Activated B cell treated with CpG ODN at 0.5 μM for 24 hours (primary cell): ENCODE measurements at regions not wholly inside any gene's neighbourhood (a gene's known extent, or its start where the extent isn't known, plus 50 kb on each side); places are given as distances from the start of the nearest gene placed in this dataset.

Experiments
- ATAC-seq: fragments of 200-7000 bp; cut with Tn5 transposase; one replicate; pipeline ENCODE4 v1.10.0; 2021; ENCODE audit warnings: low read depth, mild to moderate bottlenecking, moderate library complexity
- CTCF ChIA-PET: fragments of 350-600 bp; sonication (Branson Sonifier 250); formaldehyde crosslinking; loops from one replicate; lab custom pipeline; 2021; ENCODE audit warnings: antibody characterized with exemption; lab: Charles Lee
- POLR2A ChIA-PET: fragments of 350-600 bp; sonication (Branson Sonifier 250); formaldehyde crosslinking; loops from one replicate; lab custom pipeline; 2021; ENCODE audit warnings: antibody characterized with exemption; lab: Charles Lee
- DNase-seq: peaks from one replicate; pipeline ENCODE4 v3.0.0; 2022
- H3K27ac Mint-ChIP-seq: one replicate; pipeline ENCODE4 v1.8.0; 2020; ENCODE audit warnings: mixed read lengths
- H3K27me3 Mint-ChIP-seq: one replicate; pipeline ENCODE4 v1.8.0; 2021; ENCODE audit warnings: mixed read lengths
- H3K36me3 Mint-ChIP-seq: one replicate; pipeline ENCODE4 v1.8.0; 2021; ENCODE audit warnings: low read depth, mixed read lengths
- H3K4me1 Mint-ChIP-seq: one replicate; pipeline ENCODE4 v1.8.0; 2021; ENCODE audit warnings: mixed read lengths
- H3K4me3 Mint-ChIP-seq: one replicate; pipeline ENCODE4 v1.8.0; 2020; ENCODE audit warnings: mild to moderate bottlenecking, mixed read lengths
- H3K9me3 Mint-ChIP-seq: one replicate; pipeline ENCODE4 v1.8.0; 2020; ENCODE audit warnings: mixed read lengths
- CTCF ChIP-seq: fragments of 200-600 bp; IDR thresholded peaks from one replicate; pipeline ENCODE4 v1.8.0; 2022; ENCODE audit warnings: antibody characterized with exemption, mild to moderate bottlenecking
- intact Hi-C: fragments of 100-400 bp; cut with micrococcal nuclease; formaldehyde crosslinking; loops from one replicate; pipeline ENCODE4 v1.15.1; 2024

GRCh38 chr16:88279998-88280397, 102.8 kb upstream of the ZNF469 start:
- no peak for DNase-seq
- no peaks in the 10 kb centered on the region for H3K9me3 Mint-ChIP-seq
- H3K36me3 Mint-ChIP-seq: no peaks in the 10 kb centered on the region
- no peak for TF ChIP-seq CTCF
- H3K27me3 Mint-ChIP-seq: peaks cover 4% of the 10 kb centered on the region
- ATAC-seq: no peak
- no peaks in the 10 kb centered on the region for H3K4me1 Mint-ChIP-seq
- no peak overlapping the region for H3K4me3 Mint-ChIP-seq
- ChIA-PET CTCF (no interaction called here), POLR2A (no interaction called here)
- intact Hi-C loops: no loop called here
- no peak overlapping the region for H3K27ac Mint-ChIP-seq

GRCh38 chr16:88281858-88282563, 100.7 kb upstream of the ZNF469 start:
- POLR2A ChIA-PET: no interaction called here
- no peak for TF ChIP-seq CTCF
- intact Hi-C loops: no loop called here
- no peaks in the 10 kb centered on the region for H3K36me3 Mint-ChIP-seq
- peaks cover 3% of the 10 kb centered on the region for H3K9me3 Mint-ChIP-seq
- peaks cover 4% of the 10 kb centered on the region for H3K27me3 Mint-ChIP-seq
- H3K4me3 Mint-ChIP-seq: no peak overlapping the region
- no peak for DNase-seq
- no peak for ATAC-seq
- H3K4me1 Mint-ChIP-seq: no peaks in the 10 kb centered on the region
- CTCF ChIA-PET: no interaction called here
- no peak overlapping the region for H3K27ac Mint-ChIP-seq

- no peak for DNase-seq
- H3K36me3 Mint-ChIP-seq: no peaks in the 10 kb centered on the region
- POLR2A ChIA-PET: no interaction called here
These were observed 100.0 kb upstream of the ZNF469 start for GRCh38 chr16:88282564-88283395.

GRCh38 chr16:88283596-88283995, 99.2 kb upstream of the ZNF469 start:
- Mint-ChIP-seq H3K4me3 (no peak overlapping the region), H3K27ac (no peak overlapping the region), H3K36me3 (no peaks in the 10 kb centered on the region), H3K9me3 (peaks cover 5% of the 10 kb centered on the region), H3K27me3 (peaks cover 4% of the 10 kb centered on the region), H3K4me1 (no peaks in the 10 kb centered on the region)
- POLR2A ChIA-PET: no interaction called here
- DNase-seq: no peak
- no peak for ATAC-seq
- intact Hi-C loops: no loop called here
- TF ChIP-seq CTCF: no peak
- CTCF ChIA-PET: no interaction called here

More at GRCh38 chr16:88282564-88283395, 100.0 kb upstream of the ZNF469 start:
- Mint-ChIP-seq H3K27me3 (peaks cover 4% of the 10 kb centered on the region), H3K4me1 (no peaks in the 10 kb centered on the region), H3K27ac (no peak overlapping the region), H3K4me3 (no peak overlapping the region), H3K9me3 (peaks cover 5% of the 10 kb centered on the region)
- intact Hi-C loops: no loop called here
- ATAC-seq: no peak
- no peak for TF ChIP-seq CTCF
- CTCF ChIA-PET: no interaction called here

- DNase-seq: no peak
- Mint-ChIP-seq H3K36me3 (no peaks in the 10 kb centered on the region), H3K27me3 (peaks cover 4% of the 10 kb centered on the region), H3K9me3 (peaks cover 5% of the 10 kb centered on the region), H3K4me1 (no peaks in the 10 kb centered on the region), H3K4me3 (no peak overlapping the region), H3K27ac (no peak overlapping the region)
- CTCF ChIA-PET: interaction anchor here (0.6 kb wide), 1 partner anchor 342 kb away, joined by 5 read pairs; no protein-coding TSS in a partner anchor
- no peak for ATAC-seq
- POLR2A ChIA-PET: no interaction called here
- no peak for TF ChIP-seq CTCF
- intact Hi-C loops: no loop called here
These were observed 98.7 kb upstream of the ZNF469 start for GRCh38 chr16:88284101-88284500.
